ENCODE measurements at regions not wholly inside any gene's neighbourhood (a gene's known extent, or its start where the extent isn't known, plus 50 kb on each side); places are given as distances from the start of the nearest gene placed in this dataset.

GRCh38 chr5:133809801-133810200 is 158.6 kb downstream of the C5orf15 start:
- TF ChIP-seq CTCF (IDR thresholded peaks at IDR 0.05; ENCODE audit: low read depth, low read length), result no peak
- in situ Hi-C loops (cut with HindIII; ENCODE audit: low sequenced_read_pairs), result no loop called here
- no peak overlapping the region for H3K4me3 ChIP-seq (ENCODE audit: low read depth, low read length)
- no peak for DNase-seq (ENCODE audit: low read depth, low spot score)

GRCh38 chr5:133807348-133807747 is 161.1 kb downstream of the C5orf15 start:
- no peak for DNase-seq (ENCODE audit: low read depth, low spot score)
- in situ Hi-C loops (cut with HindIII; ENCODE audit: low sequenced_read_pairs), result no loop called here
- no peak overlapping the region for H3K4me3 ChIP-seq (ENCODE audit: low read depth, low read length)
- no peak for TF ChIP-seq CTCF (IDR thresholded peaks at IDR 0.05; ENCODE audit: low read depth, low read length)

GRCh38 chr5:133806847-133807246 is 161.6 kb downstream of the C5orf15 start:
- no peak for DNase-seq (ENCODE audit: low read depth, low spot score)
- no peak for TF ChIP-seq CTCF (IDR thresholded peaks at IDR 0.05; ENCODE audit: low read depth, low read length)
- in situ Hi-C loops (cut with HindIII; ENCODE audit: low sequenced_read_pairs), result no loop called here
- no peak overlapping the region for H3K4me3 ChIP-seq (ENCODE audit: low read depth, low read length)

- DNase-seq (ENCODE audit: low read depth, low spot score), result peak; percentile 2
- in situ Hi-C loops (cut with HindIII; ENCODE audit: low sequenced_read_pairs), result no loop called here
- TF ChIP-seq CTCF (IDR thresholded peaks at IDR 0.05; ENCODE audit: low read depth, low read length), result no peak
- no peak overlapping the region for H3K4me3 ChIP-seq (ENCODE audit: low read depth, low read length)
These were observed 166.3 kb downstream of the C5orf15 start for GRCh38 chr5:133801955-133802751.

GRCh38 chr5:133801431-133801830 is 167.0 kb downstream of the C5orf15 start:
- TF ChIP-seq CTCF (IDR thresholded peaks at IDR 0.05; ENCODE audit: low read depth, low read length), result no peak
- no peak overlapping the region for H3K4me3 ChIP-seq (ENCODE audit: low read depth, low read length)
- in situ Hi-C loops (cut with HindIII; ENCODE audit: low sequenced_read_pairs), result no loop called here
- no peak for DNase-seq (ENCODE audit: low read depth, low spot score)

- H3K4me3 ChIP-seq (ENCODE audit: low read depth, low read length), result no peak overlapping the region
- in situ Hi-C loops (cut with HindIII; ENCODE audit: low sequenced_read_pairs), result no loop called here
- DNase-seq (ENCODE audit: low read depth, low spot score), result no peak
- no peak for TF ChIP-seq CTCF (IDR thresholded peaks at IDR 0.05; ENCODE audit: low read depth, low read length)
These were observed 168.7 kb downstream of the C5orf15 start for GRCh38 chr5:133799571-133800237.
